Mucosa of rectum (tissue), 2 donors: ENCODE measurements at regions not wholly inside any gene's neighbourhood (a gene's known extent, or its start where the extent isn't known, plus 50 kb on each side); places are given as distances from the start of the nearest gene placed in this dataset.

ENCODE experiments used
- H3K27ac ChIP-seq, 2 donors: one replicate each; pipeline ENCODE4 v1.7.0; 2013; ENCODE audit warnings: inconsistent platforms in 2 of 2, low read depth in 2 of 2, low read length in 2 of 2
- H3K27me3 ChIP-seq, 2 donors: one replicate each; pipeline ENCODE4 v1.7.0; 2013; ENCODE audit warnings: low read length in 2 of 2; ENCODE audit not compliant: control insufficient read depth in 2 of 2, insufficient read depth in 2 of 2
- H3K36me3 ChIP-seq, 2 donors: one replicate each; pipeline ENCODE4 v1.7.0; 2013; ENCODE audit warnings: low read length in 2 of 2; ENCODE audit not compliant: control insufficient read depth in 2 of 2, insufficient read depth in 2 of 2
- H3K4me1 ChIP-seq, 2 donors: one replicate each; pipeline ENCODE4 v1.7.0; 2013; ENCODE audit warnings: low read length in 2 of 2, mild to moderate bottlenecking in 1 of 2; ENCODE audit not compliant: control insufficient read depth in 2 of 2, insufficient read depth in 2 of 2
- H3K4me3 ChIP-seq, 2 donors: one replicate each; pipeline ENCODE4 v1.7.0; 2013; ENCODE audit warnings: low read length in 2 of 2
- H3K9ac ChIP-seq, 2 donors: one replicate each; pipeline ENCODE4 v1.7.0; 2013; ENCODE audit warnings: low read length in 2 of 2, low read depth in 1 of 2, mild to moderate bottlenecking in 1 of 2
- H3K9me3 ChIP-seq, 2 donors: one replicate each; pipeline ENCODE4 v1.7.0; 2013; ENCODE audit warnings: low read length in 2 of 2; ENCODE audit not compliant: control insufficient read depth in 2 of 2
- donor health status: healthy.
- donor health status: Normal muscosa, but diverticular disease.

DNA sequence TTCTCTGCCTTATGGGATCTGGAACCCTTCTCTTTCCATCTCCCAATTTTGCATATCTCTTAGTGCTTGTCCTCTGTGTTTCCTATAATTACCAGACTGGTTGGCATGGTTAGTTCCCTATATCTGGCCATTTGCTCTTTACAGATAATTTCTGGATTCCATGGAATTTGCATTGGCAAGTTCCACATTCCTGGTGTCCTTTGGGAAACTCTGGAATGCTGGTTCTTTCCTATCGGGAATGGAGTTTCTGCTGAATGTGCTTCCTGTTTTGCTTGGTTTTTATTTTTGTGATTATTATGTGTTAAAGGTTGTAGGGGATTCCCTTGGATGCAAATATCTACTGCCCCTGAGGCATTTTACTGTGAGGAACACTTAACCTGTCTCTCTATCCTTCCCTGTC is 193.0 kb upstream of the BTG1 start:
- Histone ChIP-seq H3K4me1 (peaks cover 0 to 10% of the 10 kb centered on the region in 2 donors), H3K9me3 (no peaks in the 10 kb centered on the region), H3K27me3 (no peaks in the 10 kb centered on the region), H3K36me3 (no peaks in the 10 kb centered on the region), H3K4me3 (no peak overlapping the region), H3K27ac (no peak overlapping the region), H3K9ac (no peak overlapping the region)

DNA sequence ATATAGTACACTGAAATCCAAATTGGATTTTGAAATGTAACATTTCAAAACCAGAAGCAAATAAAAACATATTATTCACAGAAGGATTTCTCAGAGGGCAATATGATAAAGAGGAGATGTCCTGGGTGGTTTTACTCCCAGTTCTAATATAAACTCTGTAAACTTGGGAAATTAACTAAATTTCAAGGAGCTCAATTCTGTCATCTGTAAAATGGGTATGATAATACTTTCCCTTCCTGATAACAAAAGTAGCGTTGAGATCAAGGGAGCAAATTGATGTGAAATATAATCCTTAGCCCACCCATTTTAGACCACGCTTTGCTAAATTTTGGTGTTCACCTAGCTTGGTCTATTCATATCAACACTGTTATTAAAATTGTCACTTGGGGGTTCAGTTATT is 192.5 kb upstream of the BTG1 start:
- no peaks in the 10 kb centered on the region for H3K9me3 ChIP-seq
- no peaks in the 10 kb centered on the region for H3K36me3 ChIP-seq
- no peak overlapping the region for H3K4me3 ChIP-seq
- no peaks in the 10 kb centered on the region for H3K27me3 ChIP-seq
- H3K4me1 ChIP-seq = peaks cover 0 to 10% of the 10 kb centered on the region in 2 donors
- H3K9ac ChIP-seq = no peak overlapping the region
- H3K27ac ChIP-seq = no peak overlapping the region

DNA sequence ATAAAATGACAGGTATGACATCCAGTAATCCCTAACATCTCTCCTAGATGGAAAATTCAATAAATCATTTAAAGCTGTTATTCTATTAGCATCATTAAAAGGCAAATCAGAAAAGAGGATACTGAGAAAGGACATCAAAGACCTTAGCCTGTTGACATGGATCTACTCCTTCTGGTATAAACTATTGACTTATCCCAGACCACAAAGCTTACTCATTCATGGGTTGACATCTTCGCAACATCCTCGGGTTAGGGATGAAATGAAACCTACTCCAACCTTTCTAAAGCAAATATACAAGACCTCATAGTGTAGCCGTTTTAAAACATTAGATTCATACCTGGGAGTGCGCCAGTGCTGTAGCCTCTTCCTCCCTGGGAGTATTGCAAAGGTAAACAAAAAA is 191.5 kb upstream of the BTG1 start:
- H3K27me3 ChIP-seq = no peaks in the 10 kb centered on the region
- H3K27ac ChIP-seq = no peak overlapping the region
- H3K4me3 ChIP-seq = no peak overlapping the region
- no peaks in the 10 kb centered on the region for H3K36me3 ChIP-seq
- H3K4me1 ChIP-seq = peaks cover 0 to 10% of the 10 kb centered on the region in 2 donors
- no peak overlapping the region for H3K9ac ChIP-seq
- no peaks in the 10 kb centered on the region for H3K9me3 ChIP-seq

DNA sequence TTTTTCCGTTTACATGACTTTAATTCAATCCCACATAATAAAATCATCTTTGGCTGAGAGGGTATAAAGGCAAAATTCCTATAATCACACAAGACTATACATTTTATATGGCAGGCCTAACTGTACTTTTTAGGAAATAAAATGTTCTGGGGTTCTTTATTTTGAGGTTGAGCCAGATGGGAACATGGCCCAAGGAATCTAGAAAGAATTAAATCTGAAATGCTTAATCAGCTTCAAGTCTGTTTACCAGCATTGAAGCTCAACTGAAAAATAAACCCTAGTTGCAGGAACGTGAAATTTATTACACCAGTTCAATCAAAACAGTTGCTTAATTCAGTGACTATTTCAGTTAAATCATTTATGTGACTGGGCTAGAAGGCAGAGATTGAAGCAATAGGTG is 191.0 kb upstream of the BTG1 start:
- Histone ChIP-seq H3K9ac (no peak overlapping the region), H3K9me3 (no peaks in the 10 kb centered on the region), H3K4me1 (peaks cover 0 to 10% of the 10 kb centered on the region in 2 donors), H3K27me3 (no peaks in the 10 kb centered on the region), H3K27ac (no peak overlapping the region), H3K4me3 (no peak overlapping the region), H3K36me3 (no peaks in the 10 kb centered on the region)

DNA sequence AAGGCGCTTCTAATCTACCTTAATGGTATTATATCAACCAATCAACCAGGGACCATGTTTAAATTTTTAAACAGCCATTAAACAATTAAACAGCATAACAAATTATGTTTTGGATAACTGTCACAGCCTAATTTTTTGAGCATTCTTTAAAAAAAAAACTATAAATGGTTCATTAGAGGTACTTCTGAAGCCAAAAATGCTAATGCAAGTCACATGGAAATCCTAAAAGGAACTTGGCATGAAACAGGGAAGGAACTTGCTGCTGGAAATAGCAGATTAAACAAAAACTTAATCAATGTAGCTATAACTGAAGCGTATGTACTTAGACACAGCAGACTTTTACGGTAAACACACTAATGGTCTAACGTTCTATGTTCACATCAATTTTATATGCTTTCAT is 190.2 kb upstream of the BTG1 start:
- H3K4me1 ChIP-seq = peaks cover 4 to 9% of the 10 kb centered on the region in 2 donors

DNA sequence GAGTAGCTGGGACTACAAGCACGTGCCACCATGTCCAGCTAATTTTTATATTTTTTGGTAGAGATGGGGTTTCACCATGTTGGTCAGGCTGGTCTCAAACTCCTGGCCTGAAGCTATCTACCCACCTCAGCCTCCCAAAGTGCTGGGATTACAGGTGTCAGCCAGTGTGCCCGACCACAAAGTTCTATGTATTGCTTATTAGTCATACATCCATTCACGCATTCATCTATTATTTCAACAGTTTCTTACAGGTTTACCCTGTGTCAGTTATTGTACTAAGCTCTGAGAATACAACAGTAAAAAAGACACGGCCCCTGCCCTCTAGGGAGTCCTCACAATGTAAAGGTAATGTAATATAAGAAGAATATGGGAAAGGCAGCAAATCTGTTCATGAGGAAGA is 188.9 kb upstream of the BTG1 start:
- Histone ChIP-seq H3K4me1 (peaks cover 3 to 4% of the 10 kb centered on the region in 2 donors), H3K27ac (no peak overlapping the region), H3K36me3 (no peaks in the 10 kb centered on the region), H3K27me3 (no peaks in the 10 kb centered on the region), H3K9me3 (no peaks in the 10 kb centered on the region), H3K4me3 (no peak overlapping the region), H3K9ac (no peak overlapping the region)

More for the DNA sequence above, 190.2 kb upstream of the BTG1 start:
- no peak overlapping the region for H3K9ac ChIP-seq
- no peaks in the 10 kb centered on the region for H3K27me3 ChIP-seq
- H3K36me3 ChIP-seq = no peaks in the 10 kb centered on the region
- H3K4me3 ChIP-seq = no peak overlapping the region
- H3K27ac ChIP-seq = no peak overlapping the region
- H3K9me3 ChIP-seq = no peaks in the 10 kb centered on the region

DNA sequence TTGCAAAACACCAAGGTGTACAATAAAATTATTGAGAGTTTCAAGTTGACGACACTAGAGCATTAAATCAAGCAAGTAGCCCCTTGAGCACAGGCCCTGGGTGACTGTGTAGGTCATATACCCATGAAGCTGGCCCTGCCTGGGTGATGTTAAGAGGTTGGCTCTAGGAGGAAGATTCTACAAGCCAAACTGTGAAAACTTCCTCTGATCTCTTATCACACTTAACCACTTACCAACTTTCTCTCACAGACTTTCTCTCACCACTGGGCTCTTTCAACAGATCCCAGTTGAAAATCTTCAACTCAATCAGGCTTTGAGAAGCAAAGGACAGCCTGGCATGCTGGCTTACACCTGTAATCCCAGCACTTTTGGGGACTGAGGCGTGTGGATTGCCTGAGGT is 186.9 kb upstream of the BTG1 start:
- Histone ChIP-seq H3K4me1 (peaks cover 3 to 4% of the 10 kb centered on the region in 2 donors), H3K4me3 (no peak overlapping the region), H3K27ac (no peak overlapping the region), H3K9ac (no peak overlapping the region), H3K36me3 (no peaks in the 10 kb centered on the region), H3K27me3 (no peaks in the 10 kb centered on the region), H3K9me3 (no peaks in the 10 kb centered on the region)

DNA sequence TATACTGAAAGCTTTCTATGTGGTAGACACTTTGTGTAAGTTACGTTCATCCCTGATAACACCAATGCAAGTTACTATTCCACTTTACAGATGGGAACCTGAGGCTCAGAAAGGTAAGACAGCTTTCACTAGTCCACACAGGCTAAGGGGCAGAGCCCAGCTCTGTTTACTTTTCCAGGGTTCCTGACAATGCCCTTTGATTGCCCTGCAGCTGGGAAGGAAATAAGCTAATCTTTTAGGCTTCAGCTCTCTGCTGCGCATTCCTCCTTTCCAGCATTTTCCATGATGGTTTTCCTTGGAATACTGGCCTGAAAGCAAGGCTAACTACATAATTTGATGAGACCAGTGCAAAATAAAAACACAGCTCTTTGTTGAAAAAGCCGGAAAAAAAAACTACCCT is 185.7 kb upstream of the BTG1 start:
- Histone ChIP-seq H3K36me3 (no peaks in the 10 kb centered on the region), H3K27ac (no peak overlapping the region), H3K27me3 (no peaks in the 10 kb centered on the region), H3K9ac (no peak overlapping the region), H3K4me3 (no peak overlapping the region), H3K9me3 (no peaks in the 10 kb centered on the region), H3K4me1 (peaks cover 3 to 4% of the 10 kb centered on the region in 2 donors)

DNA sequence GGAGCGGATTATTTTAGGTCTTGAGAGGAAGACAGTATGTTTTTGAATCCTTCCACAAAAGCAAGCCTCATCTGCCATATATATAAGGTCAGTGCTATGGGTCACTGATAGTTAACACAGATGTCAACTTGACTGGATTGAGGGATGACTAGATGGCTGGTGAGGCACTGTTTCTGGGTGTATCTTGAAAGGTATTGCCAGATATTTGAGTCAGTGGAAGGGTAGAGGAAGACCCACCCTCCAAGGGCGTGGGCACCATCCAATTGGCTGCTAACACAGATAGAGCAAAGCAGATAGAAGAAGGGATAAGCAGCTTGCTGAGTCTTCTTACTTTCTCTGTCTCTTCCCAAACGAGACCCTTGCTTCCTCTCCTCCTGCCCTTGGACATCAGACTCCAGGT is 185.0 kb upstream of the BTG1 start:
- H3K9ac ChIP-seq = no peak overlapping the region

DNA sequence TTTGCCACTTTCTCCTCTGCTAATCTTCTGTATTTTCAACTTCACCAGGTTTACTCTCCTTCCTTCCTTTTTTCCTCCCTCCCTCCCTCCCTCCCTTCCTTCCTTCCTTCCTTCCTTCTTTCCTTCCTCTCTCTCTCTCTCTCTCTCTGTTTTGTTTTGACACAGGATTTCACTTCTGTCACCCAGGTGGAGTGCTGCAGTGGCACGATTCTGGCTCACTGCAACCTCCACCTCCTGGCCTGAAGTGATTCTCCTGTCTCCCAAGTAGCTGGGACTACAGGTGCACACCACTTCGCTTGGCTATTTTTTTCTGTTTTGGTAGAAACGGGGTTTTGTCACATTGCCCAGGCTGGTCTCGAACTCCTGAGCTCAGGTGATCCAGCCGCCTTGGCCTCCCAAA is 181.2 kb upstream of the BTG1 start:
- Histone ChIP-seq H3K27me3 (no peaks in the 10 kb centered on the region), H3K9me3 (no peaks in the 10 kb centered on the region), H3K4me3 (no peak overlapping the region), H3K27ac (no peak overlapping the region), H3K36me3 (no peaks in the 10 kb centered on the region), H3K4me1 (peaks cover 1 to 4% of the 10 kb centered on the region in 2 donors), H3K9ac (no peak overlapping the region)

More for the DNA sequence above, 185.0 kb upstream of the BTG1 start:
- Histone ChIP-seq H3K9me3 (no peaks in the 10 kb centered on the region), H3K4me3 (no peak overlapping the region), H3K36me3 (no peaks in the 10 kb centered on the region), H3K27me3 (no peaks in the 10 kb centered on the region), H3K4me1 (peaks cover 0 to 4% of the 10 kb centered on the region in 2 donors), H3K27ac (no peak overlapping the region)
